ENCODE measurements at regions not wholly inside any gene's neighbourhood (a gene's known extent, or its start where the extent isn't known, plus 50 kb on each side); places are given as distances from the start of the nearest gene placed in this dataset.

DNA sequence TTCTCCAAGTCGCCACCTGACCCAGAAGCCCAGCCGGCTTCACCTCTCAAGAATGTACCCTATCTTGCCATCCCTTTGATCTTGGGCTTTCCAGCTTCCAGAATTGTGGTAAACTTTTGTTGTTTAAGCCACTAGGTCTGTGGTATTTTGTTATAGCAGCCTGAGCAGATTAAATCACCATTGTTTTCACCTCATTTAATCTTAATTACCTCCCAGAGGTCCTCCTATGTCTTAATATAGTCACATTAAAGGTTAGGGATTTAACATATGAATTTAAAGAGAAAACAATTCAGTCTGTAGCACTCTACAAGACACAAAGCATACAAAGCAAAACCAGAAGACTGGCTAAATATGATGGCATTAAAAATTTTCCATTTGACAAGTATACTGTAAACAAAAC lies 123.4 kb upstream of the CADM2 start:
- Histone ChIP-seq H3K9me3 (peaks cover 0 to 4% (median 1%) of the 10 kb centered on the region in 4 donors), H3K27me3 (no peaks in the 10 kb centered on the region), H3K4me3 (no peak overlapping the region), H3K36me3 (no peaks in the 10 kb centered on the region), H3K4me1 (no peaks in the 10 kb centered on the region), H3K27ac (replicated peaks in 1 of 4) (no peak overlapping the region)
- 80% methylated on average over 2 of the region's 2 CpGs for WGBS
- no peak for DNase-seq (ENCODE audit: extremely low spot score)
- intact Hi-C loops (cut with DNase I) = no loop called here
- TF ChIP-seq POLR2AphosphoS5 (IDR thresholded peaks at IDR 0.05) (no peak), POLR2A (IDR thresholded peaks at IDR 0.05; ENCODE audit: low read depth) (no peak), EP300 (IDR thresholded peaks at IDR 0.05) (no peak)
- TF ChIP-seq, protein P1, sequence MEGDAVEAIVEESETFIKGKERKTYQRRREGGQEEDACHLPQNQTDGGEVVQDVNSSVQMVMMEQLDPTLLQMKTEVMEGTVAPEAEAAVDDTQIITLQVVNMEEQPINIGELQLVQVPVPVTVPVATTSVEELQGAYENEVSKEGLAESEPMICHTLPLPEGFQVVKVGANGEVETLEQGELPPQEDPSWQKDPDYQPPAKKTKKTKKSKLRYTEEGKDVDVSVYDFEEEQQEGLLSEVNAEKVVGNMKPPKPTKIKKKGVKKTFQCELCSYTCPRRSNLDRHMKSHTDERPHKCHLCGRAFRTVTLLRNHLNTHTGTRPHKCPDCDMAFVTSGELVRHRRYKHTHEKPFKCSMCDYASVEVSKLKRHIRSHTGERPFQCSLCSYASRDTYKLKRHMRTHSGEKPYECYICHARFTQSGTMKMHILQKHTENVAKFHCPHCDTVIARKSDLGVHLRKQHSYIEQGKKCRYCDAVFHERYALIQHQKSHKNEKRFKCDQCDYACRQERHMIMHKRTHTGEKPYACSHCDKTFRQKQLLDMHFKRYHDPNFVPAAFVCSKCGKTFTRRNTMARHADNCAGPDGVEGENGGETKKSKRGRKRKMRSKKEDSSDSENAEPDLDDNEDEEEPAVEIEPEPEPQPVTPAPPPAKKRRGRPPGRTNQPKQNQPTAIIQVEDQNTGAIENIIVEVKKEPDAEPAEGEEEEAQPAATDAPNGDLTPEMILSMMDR (IDR thresholded peaks at IDR 0.05) = no peak

DNA sequence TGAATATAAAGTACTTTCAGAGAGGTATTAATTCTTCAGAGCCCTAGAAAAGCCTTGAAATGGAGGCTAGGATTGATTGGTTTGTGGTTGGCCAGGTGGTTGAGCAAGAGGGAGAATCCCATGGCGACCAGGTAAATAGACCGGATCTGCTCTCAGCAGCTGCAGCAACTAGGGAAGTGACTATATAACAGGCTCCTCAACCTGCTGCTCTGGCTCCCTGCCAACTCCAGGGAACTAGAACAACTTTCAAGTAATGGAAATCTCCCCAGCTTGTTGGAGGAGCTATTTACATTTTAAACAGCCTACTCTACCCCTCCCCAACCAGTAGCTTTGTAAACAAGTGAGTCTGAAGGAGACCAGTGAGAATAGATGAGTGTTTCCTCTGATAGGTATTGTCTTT lies 121.8 kb upstream of the CADM2 start:
- WGBS = 8% methylated on average over 2 of the region's 2 CpGs
- no peak for DNase-seq (ENCODE audit: extremely low spot score)
- intact Hi-C loops (cut with DNase I) = no loop called here
- H3K4me3 ChIP-seq = no peak overlapping the region
- no peaks in the 10 kb centered on the region for H3K4me1 ChIP-seq
- TF ChIP-seq, protein P1 (IDR thresholded peaks at IDR 0.05) = no peak
- TF ChIP-seq EP300 (IDR thresholded peaks at IDR 0.05) = no peak
- no peak for TF ChIP-seq POLR2A (IDR thresholded peaks at IDR 0.05; ENCODE audit: low read depth)
- no peak for TF ChIP-seq POLR2AphosphoS5 (IDR thresholded peaks at IDR 0.05)
- H3K9me3 ChIP-seq = no peaks in the 10 kb centered on the region
- no peaks in the 10 kb centered on the region for H3K36me3 ChIP-seq
- no peak overlapping the region for H3K27ac ChIP-seq (replicated peaks in 1 of 4)
- no peaks in the 10 kb centered on the region for H3K27me3 ChIP-seq

DNA sequence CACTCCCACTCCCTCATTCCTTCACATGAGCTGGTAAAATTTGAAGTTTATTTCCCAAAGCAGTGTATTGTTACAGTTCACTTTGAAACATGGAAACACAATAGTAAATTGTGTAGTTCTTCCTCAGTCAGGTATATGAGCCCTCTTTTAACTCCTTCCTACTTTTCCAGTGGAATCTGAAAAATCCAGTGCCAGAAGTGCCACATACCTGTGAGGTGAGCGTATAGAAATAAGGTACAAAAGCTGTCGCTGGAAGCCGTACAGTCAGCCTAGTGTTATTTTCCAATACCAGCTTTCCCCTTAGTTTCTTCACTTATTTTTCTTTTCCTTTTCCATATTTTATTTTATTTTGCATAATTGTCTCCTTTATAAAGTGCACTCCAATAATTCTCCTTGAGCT lies 81.7 kb upstream of the CADM2 start:
- Histone ChIP-seq H3K27ac (replicated peaks in 1 of 4) (no peak overlapping the region), H3K4me1 (no peaks in the 10 kb centered on the region), H3K36me3 (no peaks in the 10 kb centered on the region), H3K9me3 (no peaks in the 10 kb centered on the region), H3K4me3 (no peak overlapping the region), H3K27me3 (no peaks in the 10 kb centered on the region)
- DNase-seq (ENCODE audit: extremely low spot score) = no peak
- intact Hi-C loops (cut with DNase I) = no loop called here
- TF ChIP-seq EP300 (IDR thresholded peaks at IDR 0.05) (no peak), POLR2AphosphoS5 (IDR thresholded peaks at IDR 0.05) (no peak), POLR2A (IDR thresholded peaks at IDR 0.05; ENCODE audit: low read depth) (no peak)
- TF ChIP-seq, protein P1 (IDR thresholded peaks at IDR 0.05) = no peak
- WGBS = 90% methylated on average over 3 of the region's 3 CpGs

DNA sequence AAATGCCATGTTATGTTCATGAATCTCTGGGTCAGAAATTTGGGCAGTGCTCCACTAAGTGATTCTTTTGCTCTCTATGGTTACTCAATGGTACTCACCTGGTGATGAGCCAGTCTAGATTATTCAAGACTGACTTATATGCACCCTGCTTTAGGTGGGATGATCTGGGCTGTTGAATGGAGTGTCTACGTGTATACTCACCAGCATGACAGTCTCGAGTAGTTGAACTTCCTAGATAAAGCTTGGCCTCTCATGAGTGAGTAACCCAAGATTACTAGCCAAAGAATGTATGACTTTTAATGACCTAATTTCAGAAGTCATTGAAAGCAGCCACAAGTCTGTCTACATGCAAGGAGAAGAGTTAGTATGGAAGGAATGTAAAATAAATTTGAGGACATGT lies 77.5 kb upstream of the CADM2 start:
- H3K4me1 ChIP-seq = no peaks in the 10 kb centered on the region
- H3K9me3 ChIP-seq = no peaks in the 10 kb centered on the region
- 88% methylated on average over 2 of the region's 2 CpGs for WGBS
- no peaks in the 10 kb centered on the region for H3K36me3 ChIP-seq
- H3K27me3 ChIP-seq = no peaks in the 10 kb centered on the region
- intact Hi-C loops (cut with DNase I) = no loop called here
- no peak overlapping the region for H3K27ac ChIP-seq (replicated peaks in 1 of 4)
- DNase-seq (ENCODE audit: extremely low spot score) = no peak
- TF ChIP-seq, protein P1 (IDR thresholded peaks at IDR 0.05) = no peak
- TF ChIP-seq EP300 (IDR thresholded peaks at IDR 0.05) = no peak
- no peak for TF ChIP-seq POLR2A (IDR thresholded peaks at IDR 0.05; ENCODE audit: low read depth)
- TF ChIP-seq POLR2AphosphoS5 (IDR thresholded peaks at IDR 0.05) = no peak
- no peak overlapping the region for H3K4me3 ChIP-seq

DNA sequence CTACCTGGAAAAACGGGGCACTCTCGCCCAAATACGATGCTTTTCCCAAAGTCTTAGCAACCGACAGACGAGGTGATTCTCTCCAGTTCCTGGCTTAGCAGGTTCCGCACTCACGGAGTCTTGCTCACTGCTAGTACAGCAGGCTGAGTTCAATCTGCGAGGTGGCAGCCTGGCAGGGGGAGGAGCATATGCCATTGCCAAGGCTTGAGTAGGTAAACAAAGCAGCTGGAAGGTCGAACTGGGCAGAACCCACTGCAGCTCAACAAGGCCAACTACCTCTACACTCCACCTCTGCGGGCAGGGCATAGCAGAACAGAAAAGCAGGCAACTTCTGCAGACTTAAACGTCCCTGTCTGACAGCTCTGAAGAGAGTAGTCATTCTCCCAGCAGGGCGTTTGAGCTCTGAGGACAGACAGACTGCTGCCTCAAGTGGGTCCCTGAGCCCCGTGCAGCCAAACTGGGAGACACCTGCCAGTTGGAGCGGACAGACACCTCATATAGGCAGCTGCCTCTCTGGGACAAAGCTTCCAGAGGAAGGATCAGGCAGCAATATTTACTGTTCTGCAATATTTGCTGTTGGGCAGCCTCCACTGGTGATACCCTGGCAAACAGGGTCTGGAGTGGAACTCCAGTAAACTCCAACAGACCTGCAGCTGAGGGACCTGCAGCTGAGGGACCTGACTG lies 73.4 kb upstream of the CADM2 start:
- DNase-seq (ENCODE audit: extremely low spot score) = no peak
- Histone ChIP-seq H3K4me1 (no peaks in the 10 kb centered on the region), H3K9me3 (peaks cover 0 to 8% (median 1%) of the 10 kb centered on the region in 4 donors), H3K4me3 (no peak overlapping the region), H3K27me3 (no peaks in the 10 kb centered on the region), H3K36me3 (no peaks in the 10 kb centered on the region), H3K27ac (replicated peaks in 1 of 4) (no peak overlapping the region)
- 78% methylated on average over 14 of the region's 14 CpGs for WGBS
- intact Hi-C loops (cut with DNase I) = no loop called here
- TF ChIP-seq POLR2A (IDR thresholded peaks at IDR 0.05; ENCODE audit: low read depth) = no peak
- TF ChIP-seq EP300 (IDR thresholded peaks at IDR 0.05) = no peak
- TF ChIP-seq, protein P1 (IDR thresholded peaks at IDR 0.05) = no peak
- no peak for TF ChIP-seq POLR2AphosphoS5 (IDR thresholded peaks at IDR 0.05)

Data from esophagus muscularis mucosa (tissue), 4 donors.